ENCODE measurements at regions not wholly inside any gene's neighbourhood (a gene's known extent, or its start where the extent isn't known, plus 50 kb on each side); places are given as distances from the start of the nearest gene placed in this dataset.

- Histone ChIP-seq H3K36me3 (no peaks in the 10 kb centered on the region), H3K9me3 (replicated peaks) (no peaks in the 10 kb centered on the region), H3K27ac (replicated peaks) (no peak overlapping the region), H3K4me1 (no peaks in the 10 kb centered on the region), H3K4me3 (no peak overlapping the region), H3K27me3 (ENCODE audit: low read depth) (no peaks in the 10 kb centered on the region)
- TF ChIP-seq CTCF (IDR thresholded peaks at IDR 0.05; ENCODE audit: borderline replicate concordance) = no peak
- DNase-seq = no peak
- intact Hi-C loops (cut with micrococcal nuclease) = no loop called here
These were observed 346.5 kb upstream of the FMR1 start for GRCh38 chrX:147565237-147565636.

- H3K27ac ChIP-seq (replicated peaks) = no peak overlapping the region
- intact Hi-C loops (cut with micrococcal nuclease) = no loop called here
- H3K4me3 ChIP-seq = no peak overlapping the region
- no peaks in the 10 kb centered on the region for H3K4me1 ChIP-seq
- H3K27me3 ChIP-seq (ENCODE audit: low read depth) = no peaks in the 10 kb centered on the region
- no peaks in the 10 kb centered on the region for H3K9me3 ChIP-seq (replicated peaks)
- no peak for DNase-seq
- no peaks in the 10 kb centered on the region for H3K36me3 ChIP-seq
- TF ChIP-seq CTCF (IDR thresholded peaks at IDR 0.05; ENCODE audit: borderline replicate concordance) = no peak
These were observed 341.2 kb upstream of the FMR1 start for GRCh38 chrX:147570483-147570882.

GRCh38 chrX:147573266-147573665, 338.5 kb upstream of the FMR1 start:
- Histone ChIP-seq H3K4me1 (no peaks in the 10 kb centered on the region), H3K27me3 (ENCODE audit: low read depth) (no peaks in the 10 kb centered on the region), H3K27ac (replicated peaks) (no peak overlapping the region), H3K9me3 (replicated peaks) (no peaks in the 10 kb centered on the region), H3K36me3 (no peaks in the 10 kb centered on the region), H3K4me3 (no peak overlapping the region)
- DNase-seq = no peak
- intact Hi-C loops (cut with micrococcal nuclease) = no loop called here
- TF ChIP-seq CTCF (IDR thresholded peaks at IDR 0.05; ENCODE audit: borderline replicate concordance) = no peak

- no peaks in the 10 kb centered on the region for H3K27me3 ChIP-seq (ENCODE audit: low read depth)
- H3K4me3 ChIP-seq = no peak overlapping the region
- no peak overlapping the region for H3K27ac ChIP-seq (replicated peaks)
- H3K9me3 ChIP-seq (replicated peaks) = peaks cover 8% of the 10 kb centered on the region
- intact Hi-C loops (cut with micrococcal nuclease) = no loop called here
- H3K36me3 ChIP-seq = no peaks in the 10 kb centered on the region
- H3K4me1 ChIP-seq = no peaks in the 10 kb centered on the region
- DNase-seq = no peak
- TF ChIP-seq CTCF (IDR thresholded peaks at IDR 0.05; ENCODE audit: borderline replicate concordance) = no peak
These were observed 309.5 kb upstream of the FMR1 start for GRCh38 chrX:147602176-147602696.

GRCh38 chrX:147626605-147627004, 285.1 kb upstream of the FMR1 start:
- Histone ChIP-seq H3K27me3 (ENCODE audit: low read depth) (no peaks in the 10 kb centered on the region), H3K27ac (replicated peaks) (no peak overlapping the region), H3K9me3 (replicated peaks) (no peaks in the 10 kb centered on the region), H3K36me3 (no peaks in the 10 kb centered on the region), H3K4me3 (no peak overlapping the region), H3K4me1 (no peaks in the 10 kb centered on the region)
- no peak for TF ChIP-seq CTCF (IDR thresholded peaks at IDR 0.05; ENCODE audit: borderline replicate concordance)
- intact Hi-C loops (cut with micrococcal nuclease) = no loop called here
- no peak for DNase-seq

- intact Hi-C loops (cut with micrococcal nuclease) = no loop called here
- no peak for DNase-seq
- TF ChIP-seq CTCF (IDR thresholded peaks at IDR 0.05; ENCODE audit: borderline replicate concordance) = no peak
- no peak overlapping the region for H3K4me3 ChIP-seq
- no peaks in the 10 kb centered on the region for H3K9me3 ChIP-seq (replicated peaks)
- H3K36me3 ChIP-seq = no peaks in the 10 kb centered on the region
- H3K27ac ChIP-seq (replicated peaks) = no peak overlapping the region
- no peaks in the 10 kb centered on the region for H3K27me3 ChIP-seq (ENCODE audit: low read depth)
- no peaks in the 10 kb centered on the region for H3K4me1 ChIP-seq
These were observed 276.5 kb upstream of the FMR1 start for GRCh38 chrX:147635186-147635585.

Data from left ventricle myocardium inferior (tissue), 1 donor.